ENCODE measurements at regions not wholly inside any gene's neighbourhood (a gene's known extent, or its start where the extent isn't known, plus 50 kb on each side); places are given as distances from the start of the nearest gene placed in this dataset.
A peak's percentile ranks its signal among the peaks of the same experiment; 100 is the strongest.

GRCh38 chr14:51422704-51423103 lies 182.7 kb downstream of the TMX1 start:
- H2BK5ac ChIP-seq (ENCODE audit: low read depth, low read length), result no peak overlapping the region
- no peak overlapping the region for H2BK120ac ChIP-seq (replicated peaks; ENCODE audit: low read depth, low read length)
- no peak overlapping the region for H3K4me3 ChIP-seq (ENCODE audit: extremely low read depth in 1 of 4, insufficient read depth in 2 of 4, low read depth in 3 of 4, low read length in 4 of 4)
- no peak overlapping the region for H3K9ac ChIP-seq (replicated peaks in 1 of 4; ENCODE audit: extremely low read depth in 1 of 4, low read depth in 3 of 4, low read length in 3 of 4)
- no peaks in the 10 kb centered on the region for H3K27me3 ChIP-seq (replicated peaks in 1 of 4; ENCODE audit: control insufficient read depth in 3 of 4, extremely low read depth in 1 of 4, insufficient read depth in 3 of 4, low read length in 3 of 4)
- POLR2A ChIA-PET (ENCODE audit: partially characterized antibody), result no interaction called here
- no peak overlapping the region for H2BK20ac ChIP-seq (ENCODE audit: low read length)
- H3K18ac ChIP-seq (ENCODE audit: extremely low read depth, low read length), result no peak overlapping the region
- 100% methylated on average over 3 of the region's 3 CpGs; no CpG with 5 or more reads in 1 of the 2 experiments for WGBS, 2 experiments (ENCODE audit: extremely low coverage in 1 of 2, insufficient coverage in 1 of 2, insufficient read length in 1 of 2, insufficient replicate concordance in 2 of 2, low coverage in 1 of 2, low lambda C conversion rate in 2 of 2, missing lambda C conversion rate in 1 of 2)
- CTCF ChIA-PET (ENCODE audit: partially characterized antibody), result interaction anchor here (0.7 kb wide), 1 partner anchor 28 kb away, joined by 3 read pairs; no protein-coding TSS in a partner anchor
- no peak overlapping the region for H2BK15ac ChIP-seq (ENCODE audit: low read length)
- H3K23me2 ChIP-seq (ENCODE audit: low read depth, low read length), result no peaks in the 10 kb centered on the region
- no peak overlapping the region for H3K14ac ChIP-seq (ENCODE audit: insufficient read length)
- no peaks in the 10 kb centered on the region; a peak in 2 of 8 replicates for H3K36me3 ChIP-seq (ENCODE audit: control insufficient read depth in 2 of 4, insufficient read depth in 4 of 4, low read length in 3 of 4)
- H3K4me2 ChIP-seq (ENCODE audit: insufficient read depth in 1 of 2, low read depth in 2 of 2, low read length in 2 of 2), result no peak overlapping the region
- H4K20me1 ChIP-seq (replicated peaks in 1 of 2; ENCODE audit: control insufficient read depth in 1 of 2, insufficient read depth in 2 of 2, low read length in 2 of 2), result no peaks in the 10 kb centered on the region
- H3K4ac ChIP-seq (replicated peaks; ENCODE audit: insufficient read length, low read depth, low read length), result no peak overlapping the region
- no peak overlapping the region for H4K8ac ChIP-seq (ENCODE audit: extremely low read depth, insufficient read depth, low read length)
- no peak overlapping the region for H4K91ac ChIP-seq (replicated peaks; ENCODE audit: insufficient read length, low read length)
- H3K56ac ChIP-seq (replicated peaks; ENCODE audit: insufficient read length, low read depth, low read length), result no peak overlapping the region
- peaks cover 0 to 4% (median 0%) of the 10 kb centered on the region in 4 experiments; a peak in 1 of 7 replicates for H3K4me1 ChIP-seq (replicated peaks in 1 of 4; ENCODE audit: control insufficient read depth in 3 of 4, insufficient read depth in 4 of 4, low read length in 3 of 4)
- no peak overlapping the region for H4K5ac ChIP-seq (ENCODE audit: insufficient read length, low read depth, low read length)
- H3K79me1 ChIP-seq (ENCODE audit: low read depth, low read length), result no peaks in the 10 kb centered on the region
- no peak overlapping the region for H3K27ac ChIP-seq (ENCODE audit: low read depth, low read length)
- H3K23ac ChIP-seq (ENCODE audit: insufficient read length), result no peak overlapping the region
- H2AK5ac ChIP-seq (ENCODE audit: low read depth, low read length), result no peak overlapping the region
- no peaks in the 10 kb centered on the region for H3K79me2 ChIP-seq (ENCODE audit: control insufficient read depth in 1 of 2, insufficient read depth in 2 of 2, low read length in 2 of 2)
- 0 out of 2 replicates have a peak, but pooled peaks have one; percentile 22 for TF ChIP-seq USF2 (IDR thresholded peaks at IDR 0.05; ENCODE audit: low read length)
- TF ChIP-seq ASH2L (IDR thresholded peaks at IDR 0.05; ENCODE audit: low read length), result no peak
- no peak for DNase-seq (ENCODE audit: low read depth in 1 of 2, low spot score in 2 of 2)
- H3K9me3 ChIP-seq (ENCODE audit: insufficient read depth in 2 of 2, low read depth in 1 of 2, low read length in 1 of 2), result peaks cover 16 to 20% of the 10 kb centered on the region in 2 experiments
- H2AFZ ChIP-seq (ENCODE audit: low read length), result 0 out of 2 replicates have a peak overlapping the region, but pooled peaks have one; percentile 80
- H2BK12ac ChIP-seq (ENCODE audit: low read depth, low read length), result no peak overlapping the region
- FAIRE-seq, result no peak

Measured in H1 (cell line).